SK-N-SH treated with all-trans-retinoic acid at 6 μM for 48 hours (cell line): ENCODE measurements at regions not wholly inside any gene's neighbourhood (a gene's known extent, or its start where the extent isn't known, plus 50 kb on each side); places are given as distances from the start of the nearest gene placed in this dataset.

Source experiments
- ARNTL ChIP-seq: fragments of 450-650 bp; formaldehyde crosslinking; IDR thresholded peaks from 2 replicates; pipeline ENCODE4 v1.5.0; 2020; ENCODE audit warnings: low read depth, mild to moderate bottlenecking, moderate library complexity, borderline replicate concordance
- CSDC2 ChIP-seq: fragments of 250-450 bp; sonication (Bioruptor Pico); IDR thresholded peaks from 2 replicates; pipeline ENCODE4 v1.5.0; 2020; ENCODE audit warnings: mild to moderate bottlenecking, moderate library complexity
- ESRRG ChIP-seq: fragments of 250-450 bp; sonication (Bioruptor Pico); IDR thresholded peaks from 2 replicates; pipeline ENCODE4 v1.6.1; 2021; ENCODE audit warnings: mild to moderate bottlenecking
- OSR1 ChIP-seq: fragments of 250-450 bp; sonication (Bioruptor Pico); IDR thresholded peaks from 2 replicates; pipeline ENCODE4 v1.8.0; 2022; ENCODE audit warnings: moderate library complexity, mild to moderate bottlenecking, inconsistent platforms
- RARB ChIP-seq: fragments of 250-450 bp; sonication (Bioruptor Pico); IDR thresholded peaks from 2 replicates; pipeline ENCODE4 v1.8.0; 2021; ENCODE audit warnings: mild to moderate bottlenecking, moderate library complexity
- TOX ChIP-seq: fragments of 250-450 bp; sonication (Bioruptor Pico); IDR thresholded peaks from 2 replicates; pipeline ENCODE4 v1.8.0; 2021; ENCODE audit warnings: mild to moderate bottlenecking, moderate library complexity, borderline replicate concordance
- ZFP3 ChIP-seq: fragments of 250-450 bp; sonication (Bioruptor Pico); IDR thresholded peaks from 2 replicates; pipeline ENCODE4 v1.5.0; 2020; ENCODE audit warnings: mild to moderate bottlenecking, moderate library complexity
- ZFP30 ChIP-seq: fragments of 450-650 bp; formaldehyde crosslinking; IDR thresholded peaks from 2 replicates; pipeline ENCODE4 v1.5.0; 2022; ENCODE audit warnings: mild to moderate bottlenecking, moderate library complexity
- TF ChIP-seq, protein P1 (sequence below): fragments of 250-450 bp; sonication (Bioruptor Pico); IDR thresholded peaks from 2 replicates; pipeline ENCODE4 v1.8.0; 2020; ENCODE audit warnings: mild to moderate bottlenecking, moderate library complexity, borderline replicate concordance
- TF ChIP-seq, protein P2 (sequence below): fragments of 250-450 bp; sonication (Bioruptor Pico); IDR thresholded peaks from 2 replicates; pipeline ENCODE4 v1.5.1; 2020; ENCODE audit warnings: low read depth, mild to moderate bottlenecking, moderate library complexity
- TF ChIP-seq, protein P3 (sequence below): fragments of 250-450 bp; sonication (Bioruptor Pico); IDR thresholded peaks from 2 replicates; pipeline ENCODE4 v1.5.1; 2021; ENCODE audit warnings: mild to moderate bottlenecking, moderate library complexity

DNA sequence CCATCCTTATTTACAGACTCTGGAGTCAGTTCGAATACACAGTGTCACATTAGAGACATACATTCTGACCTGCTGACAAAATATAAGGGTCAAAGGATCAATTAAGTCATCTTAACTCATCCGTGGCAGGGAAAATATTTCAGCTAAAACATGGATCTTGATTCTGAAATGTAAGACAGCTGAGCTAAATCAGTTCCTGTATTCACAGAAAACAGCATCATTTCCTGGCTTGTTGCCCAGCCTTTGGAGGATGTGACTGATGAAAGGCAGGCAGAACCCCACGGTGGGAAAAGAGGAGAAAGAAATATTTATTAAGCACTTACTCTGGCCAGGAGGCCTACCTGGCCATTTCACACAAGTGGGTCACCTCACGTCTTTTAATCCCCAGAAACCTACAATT lies 101.9 kb downstream of the GAS2L3 start:
- no peak for TF ChIP-seq ESRRG (CRISPR knock-in tag)
- TF ChIP-seq, protein P1, sequence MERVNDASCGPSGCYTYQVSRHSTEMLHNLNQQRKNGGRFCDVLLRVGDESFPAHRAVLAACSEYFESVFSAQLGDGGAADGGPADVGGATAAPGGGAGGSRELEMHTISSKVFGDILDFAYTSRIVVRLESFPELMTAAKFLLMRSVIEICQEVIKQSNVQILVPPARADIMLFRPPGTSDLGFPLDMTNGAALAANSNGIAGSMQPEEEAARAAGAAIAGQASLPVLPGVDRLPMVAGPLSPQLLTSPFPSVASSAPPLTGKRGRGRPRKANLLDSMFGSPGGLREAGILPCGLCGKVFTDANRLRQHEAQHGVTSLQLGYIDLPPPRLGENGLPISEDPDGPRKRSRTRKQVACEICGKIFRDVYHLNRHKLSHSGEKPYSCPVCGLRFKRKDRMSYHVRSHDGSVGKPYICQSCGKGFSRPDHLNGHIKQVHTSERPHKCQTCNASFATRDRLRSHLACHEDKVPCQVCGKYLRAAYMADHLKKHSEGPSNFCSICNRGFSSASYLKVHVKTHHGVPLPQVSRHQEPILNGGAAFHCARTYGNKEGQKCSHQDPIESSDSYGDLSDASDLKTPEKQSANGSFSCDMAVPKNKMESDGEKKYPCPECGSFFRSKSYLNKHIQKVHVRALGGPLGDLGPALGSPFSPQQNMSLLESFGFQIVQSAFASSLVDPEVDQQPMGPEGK (CRISPR knock-in tag) = no peak
- no peak for TF ChIP-seq RARB
- TF ChIP-seq, protein P2, sequence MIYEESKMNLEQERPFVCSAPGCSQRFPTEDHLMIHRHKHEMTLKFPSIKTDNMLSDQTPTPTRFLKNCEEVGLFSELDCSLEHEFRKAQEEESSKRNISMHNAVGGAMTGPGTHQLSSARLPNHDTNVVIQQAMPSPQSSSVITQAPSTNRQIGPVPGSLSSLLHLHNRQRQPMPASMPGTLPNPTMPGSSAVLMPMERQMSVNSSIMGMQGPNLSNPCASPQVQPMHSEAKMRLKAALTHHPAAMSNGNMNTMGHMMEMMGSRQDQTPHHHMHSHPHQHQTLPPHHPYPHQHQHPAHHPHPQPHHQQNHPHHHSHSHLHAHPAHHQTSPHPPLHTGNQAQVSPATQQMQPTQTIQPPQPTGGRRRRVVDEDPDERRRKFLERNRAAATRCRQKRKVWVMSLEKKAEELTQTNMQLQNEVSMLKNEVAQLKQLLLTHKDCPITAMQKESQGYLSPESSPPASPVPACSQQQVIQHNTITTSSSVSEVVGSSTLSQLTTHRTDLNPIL (CRISPR knock-in tag) = no peak
- TF ChIP-seq ZFP30 (CRISPR knock-in tag) = no peak
- TF ChIP-seq TOX (CRISPR knock-in tag) = no peak
- no peak for TF ChIP-seq OSR1 (CRISPR knock-in tag)
- TF ChIP-seq ZFP3 = no peak
- no peak for TF ChIP-seq CSDC2 (CRISPR knock-in tag)
- TF ChIP-seq, protein P3, sequence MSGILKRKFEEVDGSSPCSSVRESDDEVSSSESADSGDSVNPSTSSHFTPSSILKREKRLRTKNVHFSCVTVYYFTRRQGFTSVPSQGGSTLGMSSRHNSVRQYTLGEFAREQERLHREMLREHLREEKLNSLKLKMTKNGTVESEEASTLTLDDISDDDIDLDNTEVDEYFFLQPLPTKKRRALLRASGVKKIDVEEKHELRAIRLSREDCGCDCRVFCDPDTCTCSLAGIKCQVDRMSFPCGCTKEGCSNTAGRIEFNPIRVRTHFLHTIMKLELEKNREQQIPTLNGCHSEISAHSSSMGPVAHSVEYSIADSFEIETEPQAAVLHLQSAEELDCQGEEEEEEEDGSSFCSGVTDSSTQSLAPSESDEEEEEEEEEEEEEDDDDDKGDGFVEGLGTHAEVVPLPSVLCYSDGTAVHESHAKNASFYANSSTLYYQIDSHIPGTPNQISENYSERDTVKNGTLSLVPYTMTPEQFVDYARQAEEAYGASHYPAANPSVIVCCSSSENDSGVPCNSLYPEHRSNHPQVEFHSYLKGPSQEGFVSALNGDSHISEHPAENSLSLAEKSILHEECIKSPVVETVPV (CRISPR knock-in tag) = no peak
- no peak for TF ChIP-seq ARNTL (CRISPR knock-in tag)
